ENCODE measurements at regions not wholly inside any gene's neighbourhood (a gene's known extent, or its start where the extent isn't known, plus 50 kb on each side); places are given as distances from the start of the nearest gene placed in this dataset.
"Not testable (repeated sequence)": the region's sequence is repeated elsewhere in the genome, so short reads cannot be mapped to it uniquely, and the experiment has no call there.

DNA sequence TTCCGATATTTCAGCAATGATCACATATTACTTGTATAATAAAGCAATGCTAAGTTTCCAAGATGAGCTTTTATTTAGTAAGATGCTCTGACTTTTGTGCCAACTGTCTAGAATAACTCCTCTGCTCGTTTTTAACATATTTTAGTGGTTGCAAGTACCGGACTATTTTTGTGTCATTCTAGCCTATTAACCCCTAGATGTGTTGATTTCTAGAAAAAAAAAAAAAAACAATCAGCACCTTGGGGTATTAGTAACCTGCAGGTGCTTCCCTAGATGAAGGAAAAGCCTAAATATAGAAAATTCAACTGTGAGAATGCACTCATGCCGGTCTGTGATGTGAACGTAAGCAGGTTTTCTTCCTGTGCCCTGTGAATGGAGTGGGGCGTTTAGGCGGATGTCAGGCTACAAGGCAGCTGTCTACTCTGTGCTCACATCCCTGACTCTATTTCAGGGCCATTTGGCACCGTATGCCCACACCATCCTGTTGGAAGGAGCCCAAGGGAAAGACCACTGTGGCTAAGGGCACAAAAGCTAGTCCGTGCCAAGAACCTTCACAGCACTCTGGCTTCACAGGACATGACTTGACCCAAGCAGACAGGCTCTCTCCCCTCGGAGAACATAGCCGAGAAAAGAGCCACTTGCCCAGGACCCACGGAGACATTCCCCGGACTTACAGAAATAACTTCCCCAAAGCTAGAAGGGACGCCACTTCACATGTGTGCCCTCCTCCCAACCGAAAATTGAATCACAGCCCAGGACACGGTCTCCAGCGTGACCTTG is 60.9 kb upstream of the AGAP1 start:
- H3K36me3 ChIP-seq: no peaks in the 10 kb centered on the region
- H3K27me3 ChIP-seq: no peaks in the 10 kb centered on the region
- no peak overlapping the region for H3K4me3 ChIP-seq
- DNase-seq (no peak), ATAC-seq (peak; percentile 26 to 41 (median 36))
- WGBS (ENCODE audit: insufficient coverage, low coverage, low lambda C conversion rate, missing lambda C conversion rate): 37% methylated on average over 15 of the region's 17 CpGs
- no peak overlapping the region for H3K27ac ChIP-seq
- H3K4me1 ChIP-seq: no peaks in the 10 kb centered on the region
- H3K9me3 ChIP-seq: no peaks in the 10 kb centered on the region
- intact Hi-C loops (cut with DNase I): no loop called here
- TF ChIP-seq, protein P1, sequence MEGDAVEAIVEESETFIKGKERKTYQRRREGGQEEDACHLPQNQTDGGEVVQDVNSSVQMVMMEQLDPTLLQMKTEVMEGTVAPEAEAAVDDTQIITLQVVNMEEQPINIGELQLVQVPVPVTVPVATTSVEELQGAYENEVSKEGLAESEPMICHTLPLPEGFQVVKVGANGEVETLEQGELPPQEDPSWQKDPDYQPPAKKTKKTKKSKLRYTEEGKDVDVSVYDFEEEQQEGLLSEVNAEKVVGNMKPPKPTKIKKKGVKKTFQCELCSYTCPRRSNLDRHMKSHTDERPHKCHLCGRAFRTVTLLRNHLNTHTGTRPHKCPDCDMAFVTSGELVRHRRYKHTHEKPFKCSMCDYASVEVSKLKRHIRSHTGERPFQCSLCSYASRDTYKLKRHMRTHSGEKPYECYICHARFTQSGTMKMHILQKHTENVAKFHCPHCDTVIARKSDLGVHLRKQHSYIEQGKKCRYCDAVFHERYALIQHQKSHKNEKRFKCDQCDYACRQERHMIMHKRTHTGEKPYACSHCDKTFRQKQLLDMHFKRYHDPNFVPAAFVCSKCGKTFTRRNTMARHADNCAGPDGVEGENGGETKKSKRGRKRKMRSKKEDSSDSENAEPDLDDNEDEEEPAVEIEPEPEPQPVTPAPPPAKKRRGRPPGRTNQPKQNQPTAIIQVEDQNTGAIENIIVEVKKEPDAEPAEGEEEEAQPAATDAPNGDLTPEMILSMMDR (IDR thresholded peaks at IDR 0.05): no peak
- no peak for TF ChIP-seq POLR2A (IDR thresholded peaks at IDR 0.05)

GRCh38 chr2:235433860-235434259 is 60.0 kb upstream of the AGAP1 start:
- peak; percentile 85 to 96 (median 93) for ATAC-seq
- WGBS (ENCODE audit: insufficient coverage, low coverage, low lambda C conversion rate, missing lambda C conversion rate): 31% methylated on average over 4 of the region's 4 CpGs
- DNase-seq: peak in 2 of 3 donors; percentile 52 to 72
- TF ChIP-seq POLR2A (IDR thresholded peaks at IDR 0.05): no peak
- TF ChIP-seq, protein P1 (IDR thresholded peaks at IDR 0.05): peak in 3 of 4 donors; percentile 25 to 34 (median 30)
- Histone ChIP-seq H3K9me3 (no peaks in the 10 kb centered on the region), H3K27me3 (no peaks in the 10 kb centered on the region), H3K4me1 (no peaks in the 10 kb centered on the region), H3K36me3 (no peaks in the 10 kb centered on the region), H3K4me3 (no peak overlapping the region), H3K27ac (peak overlapping the region in 1 of 3 donors; percentile 23)
- intact Hi-C loops (cut with DNase I): no loop called here

DNA sequence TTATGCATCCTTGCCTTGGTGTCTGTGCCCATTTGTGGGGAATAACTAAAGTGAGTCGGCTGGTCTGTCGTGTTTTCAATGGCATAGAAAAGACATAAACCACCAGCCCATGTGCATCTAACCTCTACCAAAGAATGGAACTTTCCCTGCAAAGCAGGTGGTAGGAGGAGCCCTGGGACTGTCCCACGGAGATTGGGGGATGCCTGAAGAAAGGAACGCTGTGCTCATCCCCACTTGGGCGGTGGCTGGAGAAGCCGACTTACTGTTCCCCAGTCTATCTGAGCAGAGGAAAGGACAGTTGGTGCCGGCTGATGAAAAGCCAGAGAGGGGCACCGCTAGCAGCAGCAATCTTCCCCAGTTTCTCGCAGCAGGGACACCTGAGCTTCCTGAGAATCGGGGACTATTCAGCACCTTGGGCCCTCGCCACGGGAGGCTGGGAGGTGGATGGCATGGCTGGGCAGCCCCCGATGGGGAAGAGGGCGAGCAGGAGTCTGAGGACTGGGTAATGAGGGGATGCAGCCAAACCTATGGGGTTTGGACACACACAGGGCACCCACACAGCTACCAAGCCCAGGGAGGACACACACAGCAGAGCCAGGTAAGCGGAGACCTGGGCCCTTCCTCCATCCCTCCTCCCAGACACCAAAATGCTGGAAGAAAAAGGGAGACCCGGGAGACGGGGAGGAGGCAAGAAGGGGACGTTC is 53.7 kb upstream of the AGAP1 start:
- TF ChIP-seq, protein P1 (IDR thresholded peaks at IDR 0.05): no peak
- no peak for TF ChIP-seq POLR2A (IDR thresholded peaks at IDR 0.05)
- H3K9me3 ChIP-seq: no peaks in the 10 kb centered on the region
- DNase-seq: no peak
- H3K36me3 ChIP-seq: no peaks in the 10 kb centered on the region
- H3K4me3 ChIP-seq: no peak overlapping the region
- H3K27me3 ChIP-seq: no peaks in the 10 kb centered on the region
- ATAC-seq: no peak
- intact Hi-C loops (cut with DNase I): no loop called here
- 70% methylated on average over 6 of the region's 18 CpGs for WGBS (ENCODE audit: insufficient coverage, low coverage, low lambda C conversion rate, missing lambda C conversion rate)
- no peak overlapping the region for H3K27ac ChIP-seq
- no peaks in the 10 kb centered on the region for H3K4me1 ChIP-seq

GRCh38 chr2:235443580-235443979 is 50.3 kb upstream of the AGAP1 start:
- H3K36me3 ChIP-seq; DNase-seq; H3K4me3 ChIP-seq; intact Hi-C loops (cut with DNase I); H3K27ac ChIP-seq; H3K9me3 ChIP-seq; H3K4me1 ChIP-seq; H3K27me3 ChIP-seq; ATAC-seq: not testable (repeated sequence)
- WGBS (ENCODE audit: insufficient coverage, low coverage, low lambda C conversion rate, missing lambda C conversion rate): 72% methylated on average over 5 of the region's 6 CpGs
